Vagina (tissue), 2 donors: ENCODE measurements at regions not wholly inside any gene's neighbourhood (a gene's known extent, or its start where the extent isn't known, plus 50 kb on each side); places are given as distances from the start of the nearest gene placed in this dataset.

Experiments
- CTCF ChIP-seq, 3 experiments: fragments of 450-650 bp in 2 of 3; fragments of 200-600 bp in 1 of 3; sonication (generic) in 1 of 3; IDR thresholded peaks; one replicate each; pipeline ENCODE4 v1.5.1; 2017 to 2019; ENCODE audit warnings: antibody characterized with exemption in 3 of 3, mild to moderate bottlenecking in 2 of 3, moderate library complexity in 2 of 3
- POLR2AphosphoS5 ChIP-seq, 2 donors: sonication (generic); formaldehyde crosslinking; IDR thresholded peaks; one replicate each; pipeline ENCODE4 v1.9.0; 2017; ENCODE audit warnings: antibody characterized with exemption in 2 of 2, mild to moderate bottlenecking in 2 of 2, low read depth in 1 of 2; ENCODE audit not compliant: insufficient read depth in 1 of 2

GRCh38 chr4:32624943-32625603 lies 1904.9 kb downstream of the PCDH7 start:
- no peak for TF ChIP-seq CTCF (IDR thresholded peaks at IDR 0.05)
- TF ChIP-seq POLR2AphosphoS5 (IDR thresholded peaks at IDR 0.05; ENCODE audit: insufficient read depth in 1 of 2, low read depth in 1 of 2) = no peak
